ENCODE measurements at regions not wholly inside any gene's neighbourhood (a gene's known extent, or its start where the extent isn't known, plus 50 kb on each side); places are given as distances from the start of the nearest gene placed in this dataset.

DNA sequence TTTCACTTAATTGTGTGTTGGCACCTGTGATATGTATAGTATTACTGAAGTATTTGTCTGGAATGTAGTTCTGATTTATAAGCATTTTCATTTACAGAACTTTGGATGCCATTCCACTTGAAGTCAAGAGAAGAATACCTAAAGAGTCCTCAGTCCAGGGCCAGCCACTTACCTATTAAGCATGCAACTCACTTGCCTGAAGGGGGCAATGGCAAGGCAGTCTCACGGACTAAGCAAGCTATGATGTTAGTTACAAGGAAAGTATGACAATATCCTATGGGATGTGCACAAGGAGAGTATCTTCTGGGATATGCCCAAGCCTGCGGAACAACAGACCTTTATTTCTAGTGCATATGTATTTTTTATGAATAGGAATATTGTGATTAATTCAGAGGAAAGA, 369.4 kb upstream of the GCFC2 start:
- no peak for TF ChIP-seq ZFX (IDR thresholded peaks at IDR 0.05; ENCODE audit: borderline replicate concordance)
- TF ChIP-seq, protein P1, sequence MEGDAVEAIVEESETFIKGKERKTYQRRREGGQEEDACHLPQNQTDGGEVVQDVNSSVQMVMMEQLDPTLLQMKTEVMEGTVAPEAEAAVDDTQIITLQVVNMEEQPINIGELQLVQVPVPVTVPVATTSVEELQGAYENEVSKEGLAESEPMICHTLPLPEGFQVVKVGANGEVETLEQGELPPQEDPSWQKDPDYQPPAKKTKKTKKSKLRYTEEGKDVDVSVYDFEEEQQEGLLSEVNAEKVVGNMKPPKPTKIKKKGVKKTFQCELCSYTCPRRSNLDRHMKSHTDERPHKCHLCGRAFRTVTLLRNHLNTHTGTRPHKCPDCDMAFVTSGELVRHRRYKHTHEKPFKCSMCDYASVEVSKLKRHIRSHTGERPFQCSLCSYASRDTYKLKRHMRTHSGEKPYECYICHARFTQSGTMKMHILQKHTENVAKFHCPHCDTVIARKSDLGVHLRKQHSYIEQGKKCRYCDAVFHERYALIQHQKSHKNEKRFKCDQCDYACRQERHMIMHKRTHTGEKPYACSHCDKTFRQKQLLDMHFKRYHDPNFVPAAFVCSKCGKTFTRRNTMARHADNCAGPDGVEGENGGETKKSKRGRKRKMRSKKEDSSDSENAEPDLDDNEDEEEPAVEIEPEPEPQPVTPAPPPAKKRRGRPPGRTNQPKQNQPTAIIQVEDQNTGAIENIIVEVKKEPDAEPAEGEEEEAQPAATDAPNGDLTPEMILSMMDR (IDR thresholded peaks at IDR 0.05), result 0 out of 2 replicates have a peak, but pooled peaks have one; percentile 12
- no peak overlapping the region for H3K27ac ChIP-seq

DNA sequence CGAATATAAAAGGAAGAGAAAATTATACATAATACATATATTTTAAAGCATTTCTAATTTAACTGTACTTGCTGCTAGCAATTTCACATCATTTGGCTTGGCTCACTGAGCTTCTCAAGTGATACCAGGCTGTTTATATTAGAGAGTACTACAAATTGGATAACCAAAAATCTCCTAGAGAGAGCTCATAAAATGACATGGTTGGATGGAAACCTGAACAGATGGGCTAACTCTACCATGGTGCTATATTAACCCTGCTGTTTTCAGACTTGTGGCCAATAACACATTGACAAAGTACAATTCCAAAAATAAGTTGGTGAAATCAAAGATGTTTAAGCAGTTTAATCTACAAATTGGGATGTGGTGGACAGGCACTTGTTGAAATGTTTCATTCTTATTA, 364.4 kb upstream of the GCFC2 start:
- no peak for TF ChIP-seq ZFX (IDR thresholded peaks at IDR 0.05; ENCODE audit: borderline replicate concordance)
- TF ChIP-seq, protein P1 (IDR thresholded peaks at IDR 0.05), result no peak
- H3K27ac ChIP-seq, result no peak overlapping the region

DNA sequence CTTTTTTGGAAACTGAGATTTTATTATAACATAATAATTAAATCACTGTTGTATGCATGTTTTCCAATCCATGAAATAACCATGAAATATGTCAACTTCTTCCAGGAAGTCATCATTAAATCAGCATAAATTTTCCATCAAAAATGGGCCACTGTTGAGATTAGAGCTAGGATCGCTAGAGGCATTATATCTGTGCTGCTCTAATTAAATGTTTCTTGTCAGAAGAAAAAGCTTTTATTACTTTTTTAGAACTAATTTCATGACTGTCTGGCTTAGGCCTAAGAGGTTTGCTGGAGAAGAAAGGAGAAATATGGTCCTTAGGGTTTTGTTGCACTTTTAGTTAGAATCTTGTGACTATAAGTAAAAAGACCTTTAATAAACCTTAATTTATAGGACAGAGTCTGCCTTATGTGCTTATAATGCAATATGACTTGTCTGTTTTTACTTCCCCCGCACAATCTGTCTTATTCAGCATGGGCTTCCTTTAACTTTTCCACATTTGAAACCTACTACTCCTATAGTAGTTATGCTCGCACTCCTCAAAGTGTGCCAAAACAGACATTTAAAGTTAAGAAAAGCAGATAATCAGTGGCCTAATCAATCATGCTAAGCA, 363.4 kb upstream of the GCFC2 start:
- no peak overlapping the region for H3K27ac ChIP-seq
- TF ChIP-seq ZFX (IDR thresholded peaks at IDR 0.05; ENCODE audit: borderline replicate concordance), result no peak
- TF ChIP-seq, protein P1 (IDR thresholded peaks at IDR 0.05), result no peak

DNA sequence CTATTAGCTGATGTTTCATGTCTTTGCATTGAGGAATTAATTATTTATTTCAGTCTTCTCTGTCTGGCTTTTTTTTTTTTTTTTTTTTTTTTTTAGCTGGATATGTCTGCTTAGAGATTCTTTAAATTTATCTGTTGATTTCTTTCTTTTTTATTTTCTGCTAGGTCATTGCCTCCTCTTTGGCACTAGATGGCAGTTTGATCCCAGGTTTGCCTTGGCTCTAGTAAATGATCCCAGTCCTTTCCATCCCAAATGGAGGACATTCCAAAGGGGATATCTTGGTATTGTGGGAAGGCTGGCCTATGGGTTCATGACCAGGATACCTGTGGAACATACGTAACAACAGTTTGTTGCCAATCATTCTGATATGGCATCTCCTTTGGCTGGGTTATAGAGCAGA, 339.5 kb upstream of the GCFC2 start:
- no peak for TF ChIP-seq ZFX (IDR thresholded peaks at IDR 0.05; ENCODE audit: borderline replicate concordance)
- TF ChIP-seq, protein P1 (IDR thresholded peaks at IDR 0.05), result peak; percentile 23; the same call in 1 of the 2 replicates
- no peak overlapping the region for H3K27ac ChIP-seq

DNA sequence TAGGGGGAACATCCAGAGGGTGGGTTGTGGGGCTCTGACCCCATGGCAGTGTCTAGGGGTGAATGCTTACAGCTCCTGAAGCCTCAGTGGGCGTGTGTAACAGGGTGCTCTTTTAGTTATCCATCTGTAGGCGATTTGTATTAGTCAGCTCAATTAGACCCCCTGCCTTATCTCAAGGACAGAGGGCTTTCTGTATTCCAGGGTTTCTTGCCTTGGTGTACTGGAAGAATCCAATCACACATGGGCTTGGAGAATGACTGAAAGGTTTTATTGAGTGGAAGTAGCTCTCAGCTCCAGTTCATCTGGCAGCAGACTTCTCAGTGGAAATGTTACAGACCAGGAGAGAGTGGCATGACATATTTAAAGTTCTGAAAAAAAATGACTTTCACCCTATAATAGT, 334.0 kb upstream of the GCFC2 start:
- no peak overlapping the region for H3K27ac ChIP-seq
- TF ChIP-seq ZFX (IDR thresholded peaks at IDR 0.05; ENCODE audit: borderline replicate concordance), result no peak
- TF ChIP-seq, protein P1 (IDR thresholded peaks at IDR 0.05), result no peak

DNA sequence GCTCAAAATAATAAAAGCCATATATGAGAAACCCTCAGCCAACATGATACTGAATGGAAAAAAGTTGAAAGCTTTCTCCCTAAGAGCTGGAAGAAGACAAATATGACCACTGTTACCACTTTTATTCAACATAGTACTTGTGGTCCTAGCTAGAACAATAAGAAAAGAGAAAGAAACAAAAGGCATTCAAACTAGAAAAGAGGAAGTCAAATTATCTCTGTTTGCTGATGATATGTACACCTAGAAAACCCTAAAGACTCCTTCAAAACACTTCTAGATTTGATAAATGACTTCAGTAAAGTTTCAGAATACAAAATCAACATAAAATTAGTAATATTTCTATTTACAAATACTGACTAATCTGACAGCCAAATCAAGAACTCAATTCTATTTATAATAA, 328.8 kb upstream of the GCFC2 start:
- no peak overlapping the region for H3K27ac ChIP-seq
- TF ChIP-seq, protein P1 (IDR thresholded peaks at IDR 0.05), result no peak
- TF ChIP-seq ZFX (IDR thresholded peaks at IDR 0.05; ENCODE audit: borderline replicate concordance), result no peak

DNA sequence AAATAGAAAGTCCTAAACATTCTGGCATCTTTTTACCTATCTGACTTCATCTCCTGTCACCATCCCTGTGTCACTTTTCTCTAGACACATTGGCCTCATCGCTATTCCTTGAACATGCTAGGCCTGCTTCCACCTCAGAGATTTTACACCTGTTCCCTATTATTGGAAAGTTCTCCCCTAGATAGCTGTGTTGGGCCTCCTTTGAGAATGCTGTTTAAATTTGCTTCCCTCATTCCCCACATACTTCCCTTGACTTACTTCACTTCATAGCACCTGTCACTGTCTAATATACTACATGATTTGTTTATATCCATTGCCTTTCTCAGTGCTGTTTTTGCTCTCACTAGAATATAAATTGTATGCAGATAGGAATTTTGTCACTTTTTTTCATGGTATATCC, 317.0 kb upstream of the GCFC2 start:
- no peak overlapping the region for H3K27ac ChIP-seq
- no peak for TF ChIP-seq ZFX (IDR thresholded peaks at IDR 0.05; ENCODE audit: borderline replicate concordance)
- TF ChIP-seq, protein P1 (IDR thresholded peaks at IDR 0.05), result no peak
